Gastroesophageal sphincter (tissue), 4 donors: ENCODE measurements at regions not wholly inside any gene's neighbourhood (a gene's known extent, or its start where the extent isn't known, plus 50 kb on each side); places are given as distances from the start of the nearest gene placed in this dataset.

ENCODE experiments used
- ATAC-seq: fragments of 150-250 bp; one replicate; pipeline ENCODE4 v1.9.1; 2016; ENCODE audit warnings: mild to moderate bottlenecking, moderate library complexity
- H3K27ac ChIP-seq, 4 donors: fragments of 200-600 bp; sonication (generic) in 3 of 4; 1 replicate in 3 of 4; 2 replicates in 1 of 4; pipeline ENCODE4 v1.5.1; 2016 to 2019
- H3K27me3 ChIP-seq: fragments of 200-600 bp; sonication (generic); one replicate; pipeline ENCODE4 v1.5.1; 2019
- H3K36me3 ChIP-seq, 2 donors: fragments of 200-600 bp; sonication (generic); one replicate each; pipeline ENCODE4 v1.5.1; 2019; ENCODE audit warnings: control low read depth in 1 of 2
- H3K4me1 ChIP-seq, 3 donors: fragments of 200-600 bp; sonication (generic); 1 replicate in 2 of 3; 2 replicates in 1 of 3; pipeline ENCODE4 v1.5.1; 2016 to 2019; ENCODE audit warnings: control low read depth in 2 of 3
- H3K4me3 ChIP-seq, 2 donors: fragments of 200-600 bp; sonication (generic); one replicate each; pipeline ENCODE4 v1.5.1; 2019; ENCODE audit warnings: mild to moderate bottlenecking in 1 of 2, moderate library complexity in 1 of 2
- H3K9me3 ChIP-seq, 3 donors: fragments of 200-600 bp; sonication (generic); one replicate each; pipeline ENCODE4 v1.5.1; 2017 to 2019; ENCODE audit warnings: control low read depth in 2 of 3
- EP300 ChIP-seq: sonication (generic); formaldehyde crosslinking; IDR thresholded peaks from one replicate; pipeline ENCODE4 v1.6.1; 2017; ENCODE audit warnings: antibody characterized with exemption, mild to moderate bottlenecking
- POLR2A ChIP-seq, 2 donors: fragments of 450-650 bp; IDR thresholded peaks; one replicate each; pipeline ENCODE4 v1.6.1; 2017; ENCODE audit warnings: antibody characterized with exemption in 2 of 2, mild to moderate bottlenecking in 2 of 2, moderate library complexity in 1 of 2
- POLR2AphosphoS5 ChIP-seq: sonication (generic); formaldehyde crosslinking; IDR thresholded peaks from one replicate; pipeline ENCODE4 v1.6.1; 2017; ENCODE audit warnings: antibody characterized with exemption
- WGBS, 2 donors: methylation state at CpG; one replicate each; pipeline ENCODE4 v1.1.5; 2018; ENCODE audit warnings: low coverage in 1 of 2; 5-methylcytosine and 5-hydroxymethylcytosine counted together
- TF ChIP-seq, protein P1 (sequence below), 4 experiments: fragments of 200-600 bp in 2 of 4; fragments of 450-650 bp in 2 of 4; sonication (generic) in 1 of 4; IDR thresholded peaks; one replicate each; pipeline ENCODE4 v1.5.1; 2017 to 2019; ENCODE audit warnings: antibody characterized with exemption in 4 of 4, mild to moderate bottlenecking in 2 of 4, moderate library complexity in 2 of 4

DNA sequence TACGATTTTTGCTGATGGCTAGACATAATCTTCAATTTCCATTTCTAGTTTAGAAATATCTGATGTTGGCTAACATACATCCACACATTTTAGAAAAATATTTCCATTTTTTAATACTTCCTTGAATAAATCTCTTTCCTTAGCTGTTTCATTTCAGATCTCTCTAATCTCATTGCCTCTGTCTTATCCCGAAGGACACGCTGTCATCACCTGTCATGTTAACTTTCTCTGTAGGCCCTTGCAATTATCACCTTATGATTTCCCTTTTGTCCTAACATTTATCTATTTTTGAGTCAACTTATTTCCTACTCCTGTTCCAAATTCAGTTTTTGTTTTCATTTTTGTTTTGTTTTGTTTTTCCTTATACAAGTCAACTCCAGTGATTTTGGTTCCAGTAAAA is 173.1 kb upstream of the POM121L12 start:
- H3K36me3 ChIP-seq = no peaks in the 10 kb centered on the region
- no peak overlapping the region for H3K27ac ChIP-seq
- H3K27me3 ChIP-seq = no peaks in the 10 kb centered on the region
- WGBS, 2 donors = 92% methylated on average over 3 of the region's 3 CpGs
- no peak for ATAC-seq
- no peaks in the 10 kb centered on the region for H3K4me1 ChIP-seq
- TF ChIP-seq POLR2A (IDR thresholded peaks at IDR 0.05) (no peak), POLR2AphosphoS5 (no peak), EP300 (no peak)
- TF ChIP-seq, protein P1, sequence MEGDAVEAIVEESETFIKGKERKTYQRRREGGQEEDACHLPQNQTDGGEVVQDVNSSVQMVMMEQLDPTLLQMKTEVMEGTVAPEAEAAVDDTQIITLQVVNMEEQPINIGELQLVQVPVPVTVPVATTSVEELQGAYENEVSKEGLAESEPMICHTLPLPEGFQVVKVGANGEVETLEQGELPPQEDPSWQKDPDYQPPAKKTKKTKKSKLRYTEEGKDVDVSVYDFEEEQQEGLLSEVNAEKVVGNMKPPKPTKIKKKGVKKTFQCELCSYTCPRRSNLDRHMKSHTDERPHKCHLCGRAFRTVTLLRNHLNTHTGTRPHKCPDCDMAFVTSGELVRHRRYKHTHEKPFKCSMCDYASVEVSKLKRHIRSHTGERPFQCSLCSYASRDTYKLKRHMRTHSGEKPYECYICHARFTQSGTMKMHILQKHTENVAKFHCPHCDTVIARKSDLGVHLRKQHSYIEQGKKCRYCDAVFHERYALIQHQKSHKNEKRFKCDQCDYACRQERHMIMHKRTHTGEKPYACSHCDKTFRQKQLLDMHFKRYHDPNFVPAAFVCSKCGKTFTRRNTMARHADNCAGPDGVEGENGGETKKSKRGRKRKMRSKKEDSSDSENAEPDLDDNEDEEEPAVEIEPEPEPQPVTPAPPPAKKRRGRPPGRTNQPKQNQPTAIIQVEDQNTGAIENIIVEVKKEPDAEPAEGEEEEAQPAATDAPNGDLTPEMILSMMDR (IDR thresholded peaks at IDR 0.05) = no peak
- peaks cover 0 to 31% (median 0%) of the 10 kb centered on the region in 3 donors for H3K9me3 ChIP-seq
- H3K4me3 ChIP-seq = no peak overlapping the region

DNA sequence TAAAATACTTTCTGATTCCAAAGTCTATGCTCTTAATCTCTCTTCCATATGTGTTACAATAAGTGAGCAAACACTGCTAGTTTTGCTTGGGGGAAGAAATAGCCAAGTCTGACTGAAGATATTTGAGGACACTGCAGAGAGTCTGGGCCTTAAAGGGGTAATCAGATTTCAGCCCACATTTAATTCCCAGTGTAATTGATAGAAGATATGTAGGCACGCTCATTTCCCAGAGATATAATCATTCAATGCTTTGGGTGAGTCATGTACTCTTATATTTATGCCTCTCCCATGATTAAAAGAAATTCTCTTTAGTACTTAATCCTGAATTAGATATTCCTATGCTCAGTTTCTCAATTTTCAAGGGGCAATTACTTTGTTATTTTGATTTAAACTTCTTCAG is 178.1 kb upstream of the POM121L12 start:
- Histone ChIP-seq H3K4me1 (no peaks in the 10 kb centered on the region), H3K27me3 (no peaks in the 10 kb centered on the region), H3K36me3 (no peaks in the 10 kb centered on the region), H3K9me3 (no peaks in the 10 kb centered on the region), H3K27ac (no peak overlapping the region), H3K4me3 (no peak overlapping the region)
- ATAC-seq = no peak
- TF ChIP-seq EP300 (no peak), POLR2A (IDR thresholded peaks at IDR 0.05) (no peak), POLR2AphosphoS5 (no peak)
- TF ChIP-seq, protein P1 (IDR thresholded peaks at IDR 0.05) = no peak
- WGBS, 2 donors = 0% methylated on average over 1 of the region's 1 CpG

DNA sequence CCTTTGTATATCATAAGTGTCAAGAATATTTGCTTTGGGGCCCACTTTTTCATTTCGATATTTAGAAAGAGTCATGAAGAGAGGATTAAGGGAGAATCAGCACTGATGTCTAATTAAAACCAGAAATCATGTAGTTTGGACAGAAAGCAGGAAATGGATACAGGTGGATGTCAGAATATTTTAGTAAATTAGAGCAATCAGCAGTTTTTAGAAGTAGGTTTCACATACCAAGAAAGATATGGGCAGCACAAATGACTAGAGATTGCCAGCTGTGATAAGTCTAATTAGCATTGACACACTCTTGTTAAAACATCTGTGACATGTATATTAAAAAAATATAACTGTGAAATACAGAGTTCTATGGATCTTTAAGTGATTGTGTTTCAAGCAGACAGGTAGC is 180.8 kb upstream of the POM121L12 start:
- Histone ChIP-seq H3K27me3 (no peaks in the 10 kb centered on the region), H3K36me3 (no peaks in the 10 kb centered on the region), H3K27ac (no peak overlapping the region), H3K9me3 (no peaks in the 10 kb centered on the region), H3K4me1 (no peaks in the 10 kb centered on the region), H3K4me3 (no peak overlapping the region)
- WGBS, 2 donors = 44 to 70% methylated on average over 1 of the region's 1 CpG
- TF ChIP-seq, protein P1 (IDR thresholded peaks at IDR 0.05) = no peak
- no peak for TF ChIP-seq POLR2A (IDR thresholded peaks at IDR 0.05)
- TF ChIP-seq EP300 = no peak
- no peak for TF ChIP-seq POLR2AphosphoS5
- ATAC-seq = no peak

DNA sequence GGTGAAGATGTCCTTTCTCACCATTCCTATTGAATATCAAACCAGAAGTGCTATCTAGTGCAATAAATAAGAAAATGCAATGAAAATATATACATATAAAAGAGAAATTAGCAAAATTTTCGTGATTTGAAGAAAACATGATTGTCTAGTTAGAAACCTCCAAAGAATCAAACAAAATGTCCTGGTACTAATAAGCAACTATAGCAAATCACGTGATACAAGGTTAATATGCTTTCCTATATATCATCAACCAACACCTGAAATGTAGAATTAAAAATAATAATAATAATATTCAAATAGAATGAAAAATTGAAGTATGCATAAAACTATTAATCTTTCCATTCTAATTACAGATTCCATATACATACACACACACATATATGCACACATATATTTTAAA is 183.9 kb upstream of the POM121L12 start:
- Histone ChIP-seq H3K27ac (no peak overlapping the region), H3K4me1 (no peaks in the 10 kb centered on the region), H3K27me3 (no peaks in the 10 kb centered on the region), H3K4me3 (no peak overlapping the region), H3K9me3 (no peaks in the 10 kb centered on the region), H3K36me3 (no peaks in the 10 kb centered on the region)
- TF ChIP-seq EP300 (no peak), POLR2A (IDR thresholded peaks at IDR 0.05) (no peak), POLR2AphosphoS5 (no peak)
- TF ChIP-seq, protein P1 (IDR thresholded peaks at IDR 0.05) = no peak
- ATAC-seq = no peak
- WGBS, 2 donors = 74 to 78% methylated on average over 2 of the region's 2 CpGs

DNA sequence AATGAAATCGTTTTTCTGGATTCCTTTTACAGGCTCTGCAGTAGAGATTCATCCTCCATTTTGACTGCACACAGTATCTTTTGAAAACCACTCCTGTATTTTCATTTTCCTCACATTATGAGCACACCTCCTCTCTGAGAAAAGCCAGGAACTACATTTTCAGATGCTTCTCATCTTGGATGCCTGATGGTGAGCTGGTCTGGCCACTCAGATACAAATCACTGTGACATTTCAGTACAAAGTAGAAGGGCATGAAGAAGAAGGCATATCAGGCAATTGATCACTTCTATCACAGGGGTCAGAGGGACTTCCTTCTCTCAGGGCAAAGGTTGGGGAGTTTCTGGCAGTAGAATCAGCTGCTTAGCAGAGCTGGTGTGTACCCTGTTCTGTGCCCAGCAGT is 192.0 kb upstream of the POM121L12 start:
- Histone ChIP-seq H3K9me3 (no peaks in the 10 kb centered on the region), H3K36me3 (no peaks in the 10 kb centered on the region), H3K27ac (no peak overlapping the region), H3K27me3 (no peaks in the 10 kb centered on the region), H3K4me1 (no peaks in the 10 kb centered on the region), H3K4me3 (no peak overlapping the region)
- TF ChIP-seq EP300 (no peak), POLR2A (IDR thresholded peaks at IDR 0.05) (no peak), POLR2AphosphoS5 (no peak)
- TF ChIP-seq, protein P1 (IDR thresholded peaks at IDR 0.05) = no peak
- 23 to 26% methylated on average over 1 of the region's 1 CpG for WGBS, 2 donors
- ATAC-seq = no peak
